Neural cell (in vitro differentiated cells): ENCODE measurements at regions not wholly inside any gene's neighbourhood (a gene's known extent, or its start where the extent isn't known, plus 50 kb on each side); places are given as distances from the start of the nearest gene placed in this dataset.

ENCODE experiments used
- CTCF ChIP-seq: fragments of 450-650 bp; IDR thresholded peaks from 2 replicates; pipeline ENCODE4 v1.5.1; 2014; ENCODE audit warnings: antibody characterized with exemption, mild to moderate bottlenecking, moderate library complexity; ENCODE audit not compliant: poor library complexity, severe bottlenecking
- POLR2AphosphoS5 ChIP-seq: IDR thresholded peaks from 2 replicates; pipeline ENCODE4 v1.6.1; 2012

GRCh38 chr10:78506614-78507013 is 473.0 kb downstream of the RPS24 start:
- TF ChIP-seq CTCF = no peak
- no peak for TF ChIP-seq POLR2AphosphoS5
